ENCODE measurements at regions not wholly inside any gene's neighbourhood (a gene's known extent, or its start where the extent isn't known, plus 50 kb on each side); places are given as distances from the start of the nearest gene placed in this dataset.
"Not testable (repeated sequence)": the region's sequence is repeated elsewhere in the genome, so short reads cannot be mapped to it uniquely, and the experiment has no call there.

- peak; percentile 29 for DNase-seq (ENCODE audit: low read depth, low spot score)
Measured at GRCh38 chr5:159586921-159587320, 256.6 kb upstream of the IL12B start.

GRCh38 chr5:159588941-159589340 lies 258.7 kb upstream of the IL12B start:
- peak; percentile 38 for DNase-seq (ENCODE audit: low read depth, low spot score)

DNA sequence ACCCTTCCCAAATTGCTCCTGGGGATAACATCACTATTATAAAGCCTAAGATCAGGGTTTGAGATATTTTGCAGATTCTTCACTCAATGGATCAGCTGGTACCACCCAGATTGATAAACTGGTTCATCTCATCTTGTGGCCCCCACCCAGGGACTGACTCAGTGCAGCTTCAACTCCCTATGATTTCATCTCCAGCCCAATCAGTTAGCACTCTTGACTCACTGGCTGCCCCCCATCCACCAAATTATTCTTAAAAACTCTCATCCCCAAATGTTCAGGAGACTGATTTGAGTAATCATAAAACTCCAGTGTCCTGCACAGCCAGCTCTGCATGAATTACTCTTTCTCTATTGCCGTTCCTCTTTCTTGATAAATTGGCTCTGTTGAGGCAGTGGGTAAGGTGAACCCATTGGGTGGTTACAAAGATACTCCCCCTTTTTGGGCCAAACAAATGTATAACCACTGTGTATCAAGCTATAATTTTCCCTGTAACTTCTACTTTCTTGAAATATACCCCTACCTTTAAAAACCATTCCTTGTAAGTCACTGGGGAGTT lies 263.3 kb upstream of the IL12B start:
- DNase-seq (ENCODE audit: low read depth, low spot score): no peak

GRCh38 chr5:159595561-159595960 lies 265.3 kb upstream of the IL12B start:
- not testable (repeated sequence) for DNase-seq (ENCODE audit: low read depth, low spot score)

- DNase-seq (ENCODE audit: low read depth, low spot score): no peak
Measured at GRCh38 chr5:159601216-159601615, 270.9 kb upstream of the IL12B start.

DNA sequence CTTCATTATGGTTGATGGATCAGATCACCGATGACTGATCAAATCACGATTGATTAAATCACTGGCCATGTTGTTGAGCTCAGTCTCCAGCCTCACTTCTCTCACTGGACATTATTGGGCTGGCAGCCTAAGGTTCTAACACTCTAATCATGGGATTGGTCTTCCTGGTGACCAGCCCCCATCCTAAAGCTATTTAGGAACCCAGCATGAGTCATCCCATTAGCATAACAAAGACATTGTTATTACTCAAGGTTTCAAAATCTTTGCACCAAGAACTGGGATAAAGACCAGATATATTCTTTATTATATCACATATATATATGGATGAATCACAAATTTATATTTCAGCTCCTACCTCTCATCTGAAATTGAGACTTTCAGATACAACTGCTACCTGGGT lies 272.1 kb upstream of the IL12B start:
- DNase-seq (ENCODE audit: low read depth, low spot score): peak; percentile 26

GRCh38 chr5:159605585-159605984 lies 275.3 kb upstream of the IL12B start:
- peak; percentile 91 for DNase-seq (ENCODE audit: low read depth, low spot score)

- DNase-seq (ENCODE audit: low read depth, low spot score): no peak
Measured at GRCh38 chr5:159609359-159609758, 279.1 kb upstream of the IL12B start.

GRCh38 chr5:159610966-159611579 lies 280.8 kb upstream of the IL12B start:
- DNase-seq (ENCODE audit: low read depth, low spot score): no peak

DNA sequence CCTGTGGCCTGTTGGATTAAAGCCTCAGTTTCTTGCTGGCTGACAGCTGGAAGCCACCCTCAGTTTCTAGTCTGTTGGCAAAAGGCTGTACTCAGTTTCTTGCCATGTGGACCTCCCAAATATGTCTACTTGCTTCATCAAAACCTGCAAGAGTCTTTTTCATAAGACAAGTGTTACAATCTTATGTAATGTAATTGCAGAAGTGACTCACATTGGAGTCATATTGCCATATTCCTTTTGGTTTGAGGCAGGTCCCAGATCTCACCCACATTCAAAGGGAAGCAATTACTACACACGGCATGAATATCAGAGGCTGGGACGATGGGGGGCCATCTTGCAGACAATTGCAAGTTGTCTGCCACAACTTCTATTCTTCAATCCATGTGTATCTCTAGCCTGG lies 286.7 kb upstream of the IL12B start:
- peak; percentile 14 for DNase-seq (ENCODE audit: low read depth, low spot score)

- peak; percentile 17 for DNase-seq (ENCODE audit: low read depth, low spot score)
Measured at GRCh38 chr5:159619826-159620225, 289.5 kb upstream of the IL12B start.

DNA sequence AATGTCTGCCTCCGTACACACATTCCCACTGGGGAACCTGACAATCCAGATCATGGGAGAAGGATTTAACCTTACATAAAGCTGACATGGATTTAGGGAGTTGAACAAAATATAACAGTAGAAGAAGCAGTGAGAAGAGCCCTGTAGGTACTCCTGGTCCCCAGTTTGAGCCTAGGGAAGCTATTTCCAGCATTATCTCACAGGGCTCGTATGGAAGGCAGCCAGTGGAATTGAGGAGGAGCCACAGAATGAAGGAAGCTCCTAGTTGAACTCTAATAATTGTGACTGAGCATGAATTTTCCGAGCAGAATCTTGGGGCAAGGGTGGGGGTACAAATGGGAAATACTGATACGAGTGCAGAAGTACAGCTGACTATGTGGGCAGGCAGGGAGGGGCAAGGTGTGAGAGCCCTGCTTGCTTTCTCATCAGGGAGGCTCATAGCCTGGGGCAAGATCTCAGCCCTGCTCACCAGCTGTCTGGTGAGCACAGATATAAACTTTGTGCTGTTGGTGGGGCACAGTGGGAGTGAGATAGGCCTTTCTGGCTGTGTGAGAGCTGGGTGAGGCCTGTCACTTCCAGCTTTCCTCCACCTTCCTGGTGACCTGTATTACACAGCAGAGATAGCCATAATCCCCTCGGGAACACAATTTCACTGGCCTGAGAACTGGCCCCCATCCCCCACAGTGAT lies 290.7 kb upstream of the IL12B start:
- DNase-seq (ENCODE audit: low read depth, low spot score): no peak

DNA sequence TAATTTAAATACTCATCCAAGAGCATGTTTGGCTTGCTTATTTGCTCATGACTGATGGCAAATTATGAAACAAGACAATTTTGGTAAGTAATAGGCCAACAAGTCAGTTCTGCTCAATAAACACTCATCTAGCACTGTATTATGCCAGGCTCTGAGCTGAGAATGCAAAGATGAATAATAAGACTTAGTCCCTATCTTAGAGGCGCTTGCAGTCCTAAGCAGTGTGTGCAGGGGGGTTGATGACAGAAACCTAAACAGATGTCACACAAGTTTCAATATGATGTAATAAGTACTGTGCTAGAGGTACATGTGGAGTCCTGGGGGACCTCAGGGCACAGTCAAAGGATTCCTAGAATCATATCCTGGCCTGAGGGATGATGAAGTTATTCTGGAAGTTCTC lies 287.6 kb upstream of the ADRA1B start:
- DNase-seq (ENCODE audit: low read depth, low spot score): no peak

- DNase-seq (ENCODE audit: low read depth, low spot score): no peak
Measured at GRCh38 chr5:159629158-159629557, 287.1 kb upstream of the ADRA1B start.

DNA sequence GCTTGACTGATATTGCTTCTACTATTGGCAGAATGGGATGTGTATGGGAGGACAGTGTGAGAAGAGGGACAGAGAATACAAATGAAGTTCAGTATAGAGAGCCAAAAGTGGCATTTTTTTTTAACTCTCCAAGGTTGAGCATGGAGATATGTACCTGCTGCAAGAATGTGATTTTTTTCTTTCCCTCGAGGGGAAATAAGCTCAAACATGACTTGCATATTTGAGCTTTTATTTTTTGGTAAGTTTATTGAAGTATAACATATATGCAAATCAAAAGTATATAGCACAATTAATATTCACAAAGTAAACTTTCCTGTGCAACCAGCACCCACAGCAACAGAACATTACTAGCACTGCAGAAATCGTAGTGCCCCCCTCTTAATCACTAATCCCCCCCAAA lies 285.7 kb upstream of the ADRA1B start:
- no peak for DNase-seq (ENCODE audit: low read depth, low spot score)

GRCh38 chr5:159631001-159631400 lies 285.3 kb upstream of the ADRA1B start:
- DNase-seq (ENCODE audit: low read depth, low spot score): no peak

DNA sequence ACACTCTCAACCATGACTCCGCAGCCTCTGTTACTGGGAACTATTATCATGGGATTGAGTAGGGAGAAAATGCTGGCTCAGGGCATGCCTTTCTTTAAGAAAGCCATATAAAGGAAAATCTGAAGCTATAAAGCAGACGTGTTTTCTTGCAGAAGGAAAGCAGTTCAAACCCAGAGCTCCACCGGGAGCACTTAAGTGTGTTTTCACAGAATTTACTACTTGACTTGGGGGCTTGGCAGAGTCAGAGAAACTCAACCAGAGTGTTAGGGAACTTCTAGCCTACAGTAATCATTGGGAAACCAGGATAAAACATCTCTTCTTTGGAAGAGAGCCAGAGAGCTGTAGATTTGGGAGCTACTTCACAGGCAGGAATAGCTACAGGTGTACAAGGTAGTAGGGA lies 283.4 kb upstream of the ADRA1B start:
- no peak for DNase-seq (ENCODE audit: low read depth, low spot score)

- no peak for DNase-seq (ENCODE audit: low read depth, low spot score)
Measured at GRCh38 chr5:159638481-159638880, 277.8 kb upstream of the ADRA1B start.

DNA sequence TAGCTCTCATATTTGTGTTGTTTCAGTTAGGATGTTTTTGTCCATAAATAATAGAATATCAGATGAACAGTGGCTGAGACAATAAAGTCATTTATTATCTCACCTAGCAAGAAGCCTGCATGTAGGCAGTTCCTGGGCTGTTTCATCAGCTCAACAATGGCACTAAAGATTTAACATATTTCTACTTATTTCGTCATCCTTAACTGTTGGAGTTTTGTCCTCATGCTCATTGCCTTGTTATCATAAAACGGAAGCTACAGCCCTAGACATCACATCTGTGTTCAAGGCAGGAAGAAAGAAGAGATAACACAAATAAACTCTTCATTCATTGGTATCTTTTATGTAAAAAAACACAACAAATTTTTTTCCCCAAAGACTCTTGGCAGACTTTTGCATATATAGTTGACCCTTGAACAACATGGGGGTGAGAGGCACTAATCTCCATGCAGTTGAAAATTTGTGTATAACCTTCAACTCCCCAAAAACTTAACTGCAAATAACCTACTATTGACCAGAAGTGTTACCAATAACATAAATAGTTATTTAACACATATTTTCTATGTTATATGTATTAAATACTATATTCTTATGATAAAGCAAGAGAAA lies 277.2 kb upstream of the ADRA1B start:
- DNase-seq (ENCODE audit: low read depth, low spot score): no peak

DNA sequence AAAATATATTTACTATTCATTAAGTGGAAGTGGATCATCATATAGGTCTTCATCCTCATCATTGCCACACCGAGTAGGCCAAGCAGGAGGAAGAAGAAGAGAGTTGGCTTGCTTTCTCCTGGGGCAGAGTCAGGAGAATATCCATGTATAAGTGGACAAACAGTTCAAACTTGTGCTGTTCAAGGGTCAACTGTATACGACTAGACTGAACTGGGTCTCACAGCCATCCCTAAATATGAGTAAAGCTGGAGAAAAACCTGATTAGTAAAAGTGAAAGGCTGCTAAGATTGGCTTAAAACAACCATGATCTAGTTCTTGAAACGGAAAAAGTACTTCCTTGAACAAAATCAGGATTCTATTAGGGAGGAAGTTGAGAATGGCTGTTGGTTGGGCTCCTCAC lies 276.7 kb upstream of the ADRA1B start:
- DNase-seq (ENCODE audit: low read depth, low spot score): no peak

- no peak for DNase-seq (ENCODE audit: low read depth, low spot score)
Measured at GRCh38 chr5:159640446-159640845, 275.8 kb upstream of the ADRA1B start.

GRCh38 chr5:159640921-159641320 lies 275.4 kb upstream of the ADRA1B start:
- no peak for DNase-seq (ENCODE audit: low read depth, low spot score)

Measured in astrocyte of the hippocampus (primary cell).